Nephron progenitor cell (in vitro differentiated cells): ENCODE measurements at regions not wholly inside any gene's neighbourhood (a gene's known extent, or its start where the extent isn't known, plus 50 kb on each side); places are given as distances from the start of the nearest gene placed in this dataset.

Experiments
- DNase-seq: peaks from one replicate; pipeline ENCODE4 v3.0.0; 2021
- H3K27ac Mint-ChIP-seq: 2 replicates; pipeline ENCODE4 v1.8.0; 2021; ENCODE audit warnings: mild to moderate bottlenecking, moderate library complexity, mixed read lengths
- H3K27me3 Mint-ChIP-seq: 2 replicates; pipeline ENCODE4 v1.8.0; 2021; ENCODE audit warnings: mild to moderate bottlenecking, low read depth, mixed read lengths; ENCODE audit not compliant: poor library complexity
- H3K36me3 Mint-ChIP-seq: 2 replicates; pipeline ENCODE4 v1.8.0; 2021; ENCODE audit warnings: low read depth, mixed read lengths
- H3K4me1 Mint-ChIP-seq: 2 replicates; pipeline ENCODE4 v1.8.0; 2021; ENCODE audit warnings: mixed read lengths
- H3K4me3 Mint-ChIP-seq: 2 replicates; pipeline ENCODE4 v1.8.0; 2021; ENCODE audit warnings: mild to moderate bottlenecking, moderate library complexity, mixed read lengths
- H3K9me3 Mint-ChIP-seq: 2 replicates; pipeline ENCODE4 v1.8.0; 2021; ENCODE audit warnings: mild to moderate bottlenecking, moderate library complexity, mixed read lengths
- TF ChIP-seq, protein P1 (sequence below): fragments of 200-600 bp; sonication (generic); IDR thresholded peaks from 2 replicates; pipeline ENCODE4 v1.5.0; 2021; ENCODE audit warnings: antibody characterized with exemption

DNA sequence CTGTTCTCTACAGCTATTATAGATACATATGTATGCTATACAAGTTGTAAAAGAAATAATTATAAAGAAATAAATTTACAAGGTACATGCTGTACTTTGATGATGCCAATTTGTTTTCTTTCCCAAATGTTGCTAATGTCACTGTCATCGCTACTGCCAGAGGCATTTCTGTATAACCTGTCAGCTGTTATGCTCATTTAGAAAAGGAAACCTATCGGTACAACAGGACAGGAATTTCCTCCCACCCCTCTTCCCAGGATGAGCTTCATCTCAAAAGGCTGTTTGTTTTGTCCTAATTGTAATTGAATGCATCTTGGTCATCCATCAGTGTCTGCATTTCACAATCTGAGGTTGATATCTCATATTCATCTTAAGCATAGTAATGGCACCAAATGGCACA is 975.7 kb downstream of the TTLL7 start:
- peaks cover 4% of the 10 kb centered on the region for H3K27me3 Mint-ChIP-seq
- no peak for DNase-seq
- H3K4me3 Mint-ChIP-seq, result no peak overlapping the region
- H3K27ac Mint-ChIP-seq, result no peak overlapping the region
- TF ChIP-seq, protein P1, sequence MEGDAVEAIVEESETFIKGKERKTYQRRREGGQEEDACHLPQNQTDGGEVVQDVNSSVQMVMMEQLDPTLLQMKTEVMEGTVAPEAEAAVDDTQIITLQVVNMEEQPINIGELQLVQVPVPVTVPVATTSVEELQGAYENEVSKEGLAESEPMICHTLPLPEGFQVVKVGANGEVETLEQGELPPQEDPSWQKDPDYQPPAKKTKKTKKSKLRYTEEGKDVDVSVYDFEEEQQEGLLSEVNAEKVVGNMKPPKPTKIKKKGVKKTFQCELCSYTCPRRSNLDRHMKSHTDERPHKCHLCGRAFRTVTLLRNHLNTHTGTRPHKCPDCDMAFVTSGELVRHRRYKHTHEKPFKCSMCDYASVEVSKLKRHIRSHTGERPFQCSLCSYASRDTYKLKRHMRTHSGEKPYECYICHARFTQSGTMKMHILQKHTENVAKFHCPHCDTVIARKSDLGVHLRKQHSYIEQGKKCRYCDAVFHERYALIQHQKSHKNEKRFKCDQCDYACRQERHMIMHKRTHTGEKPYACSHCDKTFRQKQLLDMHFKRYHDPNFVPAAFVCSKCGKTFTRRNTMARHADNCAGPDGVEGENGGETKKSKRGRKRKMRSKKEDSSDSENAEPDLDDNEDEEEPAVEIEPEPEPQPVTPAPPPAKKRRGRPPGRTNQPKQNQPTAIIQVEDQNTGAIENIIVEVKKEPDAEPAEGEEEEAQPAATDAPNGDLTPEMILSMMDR, result no peak
- peaks cover 21% of the 10 kb centered on the region for H3K9me3 Mint-ChIP-seq
- H3K4me1 Mint-ChIP-seq, result no peaks in the 10 kb centered on the region
- peaks cover 21% of the 10 kb centered on the region for H3K36me3 Mint-ChIP-seq

GRCh38 chr1:83022206-83022605 is 976.7 kb downstream of the TTLL7 start:
- Mint-ChIP-seq H3K27ac (no peak overlapping the region), H3K27me3 (peaks cover 4% of the 10 kb centered on the region), H3K9me3 (peaks cover 21% of the 10 kb centered on the region), H3K4me3 (no peak overlapping the region), H3K4me1 (no peaks in the 10 kb centered on the region), H3K36me3 (peaks cover 21% of the 10 kb centered on the region)
- TF ChIP-seq, protein P1, result no peak
- DNase-seq, result no peak

DNA sequence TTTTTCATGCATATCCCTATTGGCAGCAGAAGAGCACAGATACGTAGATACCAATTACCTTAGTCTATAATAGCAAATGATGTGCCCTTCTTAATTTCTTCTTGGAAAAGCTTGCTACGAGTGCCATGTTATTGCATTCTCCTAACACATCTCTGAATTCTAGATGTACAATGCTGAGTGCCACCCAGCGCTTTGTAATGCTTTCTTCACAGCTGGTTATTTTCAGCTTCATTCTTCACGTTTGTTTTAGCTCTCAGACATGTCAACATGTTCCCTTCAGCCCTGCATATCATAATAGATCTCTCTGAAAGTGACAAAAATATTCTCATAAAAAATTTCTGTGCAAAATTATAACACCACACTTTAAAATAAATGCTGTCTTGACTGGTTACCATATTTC is 981.2 kb downstream of the TTLL7 start:
- Mint-ChIP-seq H3K27me3 (no peaks in the 10 kb centered on the region), H3K27ac (no peak overlapping the region), H3K4me3 (no peak overlapping the region), H3K36me3 (peaks cover 21% of the 10 kb centered on the region), H3K4me1 (no peaks in the 10 kb centered on the region), H3K9me3 (peaks cover 21% of the 10 kb centered on the region)
- TF ChIP-seq, protein P1, result no peak
- DNase-seq, result no peak

- Mint-ChIP-seq H3K27ac (no peak overlapping the region), H3K4me3 (no peak overlapping the region), H3K27me3 (no peaks in the 10 kb centered on the region), H3K36me3 (peaks cover 21% of the 10 kb centered on the region), H3K9me3 (peaks cover 21% of the 10 kb centered on the region), H3K4me1 (no peaks in the 10 kb centered on the region)
- DNase-seq, result no peak
- TF ChIP-seq, protein P1, result no peak
Observed at GRCh38 chr1:83017276-83017675, 981.7 kb downstream of the TTLL7 start.

DNA sequence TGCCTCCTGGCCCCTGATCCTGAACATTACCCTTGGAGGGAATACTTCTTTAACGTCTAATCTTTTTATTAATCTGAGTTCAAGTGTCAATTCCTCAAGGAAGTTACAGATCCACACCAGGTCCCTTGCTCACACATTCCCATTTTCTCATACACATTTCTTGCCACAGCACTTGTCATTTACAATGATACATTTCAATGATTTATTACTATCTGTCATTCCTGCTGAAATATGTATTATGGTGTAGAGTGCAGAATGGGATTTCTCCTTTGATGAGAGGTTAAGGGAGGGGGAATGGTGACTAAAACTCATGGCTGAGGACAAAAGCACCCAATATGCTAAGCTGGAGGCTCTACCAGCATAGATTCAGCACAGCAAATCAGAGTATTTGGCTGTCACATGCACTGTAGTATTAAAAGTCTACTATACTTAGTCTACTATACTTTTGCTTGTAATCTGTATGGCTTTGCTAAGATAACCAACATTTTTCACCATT is 982.5 kb downstream of the TTLL7 start:
- no peaks in the 10 kb centered on the region for H3K4me1 Mint-ChIP-seq
- TF ChIP-seq, protein P1, result no peak
- no peak for DNase-seq
- H3K27ac Mint-ChIP-seq, result no peak overlapping the region
- peaks cover 20% of the 10 kb centered on the region for H3K36me3 Mint-ChIP-seq
- no peak overlapping the region for H3K4me3 Mint-ChIP-seq
- no peaks in the 10 kb centered on the region for H3K27me3 Mint-ChIP-seq
- H3K9me3 Mint-ChIP-seq, result peaks cover 20% of the 10 kb centered on the region

DNA sequence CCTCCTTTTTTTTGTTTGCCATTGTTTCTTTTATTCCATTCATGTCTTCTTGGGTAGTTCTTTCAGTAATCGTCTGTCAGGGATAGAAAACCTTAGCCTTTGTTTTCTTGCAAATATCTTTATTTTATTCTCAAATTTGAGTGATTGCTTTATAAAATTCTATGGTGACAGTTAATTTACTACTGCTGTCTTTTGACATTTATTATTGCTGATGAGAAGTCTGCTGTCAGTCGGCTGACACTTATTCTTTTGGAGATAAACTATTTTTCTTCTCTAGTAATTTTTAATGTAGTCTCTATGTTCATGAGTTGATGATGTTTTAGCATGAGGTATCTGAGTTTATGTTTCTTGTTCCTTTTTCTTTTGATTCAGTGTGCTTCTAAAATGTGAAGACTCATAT is 983.8 kb downstream of the TTLL7 start:
- Mint-ChIP-seq H3K27ac (no peak overlapping the region), H3K4me3 (no peak overlapping the region), H3K9me3 (peaks cover 7% of the 10 kb centered on the region), H3K4me1 (no peaks in the 10 kb centered on the region), H3K36me3 (peaks cover 7% of the 10 kb centered on the region), H3K27me3 (no peaks in the 10 kb centered on the region)
- DNase-seq, result no peak
- TF ChIP-seq, protein P1, result no peak
